MCF 10A (cell line): ENCODE measurements at regions not wholly inside any gene's neighbourhood (a gene's known extent, or its start where the extent isn't known, plus 50 kb on each side); places are given as distances from the start of the nearest gene placed in this dataset.

Experiments used
- BruUV-seq: library from RNA; stranded (reverse); fragments of 400-500 nt; replicated peaks from 2 replicates; lab custom pipeline; 2021; lab: Mats Ljungman, UMichigan
- CTCF ChIA-PET: fragments of 300-600 bp; sonication (Branson Sonifier 250); formaldehyde crosslinking; extraction: SDS; loops from one replicate; lab custom pipeline; 2021; ENCODE audit warnings: antibody characterized with exemption, inconsistent platforms; lab: Yijun Ruan, JAX
- POLR2A ChIA-PET: fragments of 300-600, 350-650 bp; sonication (Branson Sonifier 250); formaldehyde crosslinking; extraction: SDS; loops from one replicate; lab custom pipeline; 2020; ENCODE audit warnings: antibody characterized with exemption, inconsistent platforms; lab: Yijun Ruan, JAX
- DNase-seq: peaks from one replicate; pipeline ENCODE4 v3.0.0-alpha.2; 2018; ENCODE audit not compliant: unreplicated experiment
- H3K27ac Mint-ChIP-seq: one replicate; pipeline ENCODE4 v1.8.0; 2022; ENCODE audit warnings: mild to moderate bottlenecking, low read depth, mixed read lengths; ENCODE audit not compliant: unreplicated experiment
- H3K27me3 Mint-ChIP-seq: one replicate; pipeline ENCODE4 v1.8.0; 2022; ENCODE audit warnings: mixed read lengths; ENCODE audit not compliant: insufficient read depth, unreplicated experiment
- H3K36me3 Mint-ChIP-seq: one replicate; pipeline ENCODE4 v1.8.0; 2022; ENCODE audit warnings: mild to moderate bottlenecking, moderate library complexity, mixed read lengths; ENCODE audit not compliant: insufficient read depth, unreplicated experiment
- H3K4me1 Mint-ChIP-seq: one replicate; pipeline ENCODE4 v1.8.0; 2022; ENCODE audit warnings: mixed read lengths; ENCODE audit not compliant: insufficient read depth, unreplicated experiment
- H3K4me3 Mint-ChIP-seq: one replicate; pipeline ENCODE4 v1.8.0; 2022; ENCODE audit warnings: mild to moderate bottlenecking, moderate library complexity, mixed read lengths; ENCODE audit not compliant: unreplicated experiment
- H3K9me3 Mint-ChIP-seq: one replicate; pipeline ENCODE4 v1.8.0; 2022; ENCODE audit warnings: mixed read lengths; ENCODE audit not compliant: unreplicated experiment
- CTCF ChIP-seq: fragments of 200-600 bp; IDR thresholded peaks from one replicate; pipeline ENCODE4 v1.8.0; 2022; ENCODE audit warnings: antibody characterized with exemption, mild to moderate bottlenecking; ENCODE audit not compliant: unreplicated experiment
- intact Hi-C: fragments of 100-400 bp; cut with micrococcal nuclease; formaldehyde crosslinking; loops from 2 replicates; pipeline ENCODE4 v1.14.1; 2022

- ChIA-PET CTCF (interaction anchor here (0.5 to 2.6 kb wide), 11 partner anchors 12 to 618 kb away, joined by 3 to 10 read pairs (median 3); no protein-coding TSS in a partner anchor), POLR2A (interaction anchor here (0.9 to 5.9 kb wide), 12 partner anchors 11 to 147 kb away, joined by 3 to 64 read pairs (median 6); partner anchors contain the start of gene DUSP10)
- intact Hi-C loops, result loop anchor here (1.0 kb wide), 2 partner anchors 47 to 327 kb away; no protein-coding TSS in a partner anchor
- Mint-ChIP-seq H3K4me3 (no peak overlapping the region), H3K4me1 (peaks cover 63% of the 10 kb centered on the region), H3K9me3 (no peaks in the 10 kb centered on the region), H3K27ac (peak overlapping the region; percentile 94), H3K36me3 (no peaks in the 10 kb centered on the region), H3K27me3 (no peaks in the 10 kb centered on the region)
- no TSS peak for BruUV-seq
- TF ChIP-seq CTCF, result no peak
- DNase-seq, result peak; percentile 51
These were observed 98.8 kb upstream of the DUSP10 start for GRCh38 chr1:221840511-221841243.

GRCh38 chr1:221839782-221840395, 98.0 kb upstream of the DUSP10 start:
- ChIA-PET CTCF (interaction anchor here (0.5 to 1.5 kb wide), 14 partner anchors 14 to 1750 kb away, joined by 3 to 6 read pairs (median 3); no protein-coding TSS in a partner anchor), POLR2A (interaction anchor here (0.5 to 5.9 kb wide), 20 partner anchors 10 to 296 kb away, joined by 3 to 64 read pairs (median 4); partner anchors contain the start of gene DUSP10)
- intact Hi-C loops, result loop anchor here (1.0 kb wide), 3 partner anchors 47 to 327 kb away; partner anchors contain the start of gene DUSP10
- no peaks in the 10 kb centered on the region for H3K27me3 Mint-ChIP-seq
- peak overlapping the region; percentile 94 for H3K27ac Mint-ChIP-seq
- no peak overlapping the region for H3K4me3 Mint-ChIP-seq
- no TSS peak for BruUV-seq
- no peaks in the 10 kb centered on the region for H3K36me3 Mint-ChIP-seq
- no peak for TF ChIP-seq CTCF
- DNase-seq, result peak; percentile 100
- peaks cover 63% of the 10 kb centered on the region for H3K4me1 Mint-ChIP-seq
- H3K9me3 Mint-ChIP-seq, result no peaks in the 10 kb centered on the region

GRCh38 chr1:221839321-221839720, 97.4 kb upstream of the DUSP10 start:
- no peak for DNase-seq
- H3K9me3 Mint-ChIP-seq, result no peaks in the 10 kb centered on the region
- H3K27me3 Mint-ChIP-seq, result no peaks in the 10 kb centered on the region
- peak overlapping the region; percentile 94 for H3K27ac Mint-ChIP-seq
- H3K4me3 Mint-ChIP-seq, result no peak overlapping the region
- H3K36me3 Mint-ChIP-seq, result no peaks in the 10 kb centered on the region
- H3K4me1 Mint-ChIP-seq, result peaks cover 67% of the 10 kb centered on the region
- BruUV-seq, result TSS peak; percentile 95
- TF ChIP-seq CTCF, result no peak
- CTCF ChIA-PET, result interaction anchor here (0.6 to 1.5 kb wide), 5 partner anchors 80 to 1749 kb away, joined by 3 to 6 read pairs (median 4); no protein-coding TSS in a partner anchor
- intact Hi-C loops, result loop anchor here (1.0 kb wide), 1 partner anchor 97 kb away; the partner anchor contains the start of gene DUSP10
- POLR2A ChIA-PET, result interaction anchor here (0.5 to 5.9 kb wide), 16 partner anchors 10 to 258 kb away, joined by 3 to 64 read pairs (median 4); partner anchors contain the start of gene DUSP10
